Islet precursor cell (in vitro differentiated cells): ENCODE measurements at regions not wholly inside any gene's neighbourhood (a gene's known extent, or its start where the extent isn't known, plus 50 kb on each side); places are given as distances from the start of the nearest gene placed in this dataset.
"Not testable (repeated sequence)": the region's sequence is repeated elsewhere in the genome, so short reads cannot be mapped to it uniquely, and the experiment has no call there.

Experiments used
- DNase-seq: peaks from one replicate; pipeline ENCODE4 v3.0.0-alpha.2; 2018

GRCh38 chrX:131219271-131219670, 69.8 kb downstream of the IGSF1 start:
- no peak for DNase-seq

- DNase-seq, result no peak
These were observed 71.1 kb downstream of the IGSF1 start for GRCh38 chrX:131217989-131218388.

- no peak for DNase-seq
These were observed 72.3 kb downstream of the IGSF1 start for GRCh38 chrX:131216828-131217227.

GRCh38 chrX:131213400-131213799, 75.7 kb downstream of the IGSF1 start:
- no peak for DNase-seq

GRCh38 chrX:131202766-131203165, 86.3 kb downstream of the IGSF1 start:
- DNase-seq, result no peak

GRCh38 chrX:131201986-131202385, 87.1 kb downstream of the IGSF1 start:
- DNase-seq, result no peak

- DNase-seq, result peak; percentile 47
These were observed 90.0 kb downstream of the IGSF1 start for GRCh38 chrX:131199091-131199490.

- no peak for DNase-seq
These were observed 101.9 kb downstream of the IGSF1 start for GRCh38 chrX:131187206-131187605.

GRCh38 chrX:131170148-131170547, 112.0 kb downstream of the ARHGAP36 start:
- no peak for DNase-seq

- DNase-seq, result not testable (repeated sequence)
These were observed 105.5 kb downstream of the ARHGAP36 start for GRCh38 chrX:131163645-131164044.

GRCh38 chrX:131157656-131158055, 99.5 kb downstream of the ARHGAP36 start:
- DNase-seq, result not testable (repeated sequence)

GRCh38 chrX:131146702-131147101, 88.6 kb downstream of the ARHGAP36 start:
- DNase-seq, result no peak
